C4-2B (cell line): ENCODE measurements at regions not wholly inside any gene's neighbourhood (a gene's known extent, or its start where the extent isn't known, plus 50 kb on each side); places are given as distances from the start of the nearest gene placed in this dataset.
A peak's percentile ranks its signal among the peaks of the same experiment; 100 is the strongest.
"Not testable (repeated sequence)": the region's sequence is repeated elsewhere in the genome, so short reads cannot be mapped to it uniquely, and the experiment has no call there.

ENCODE experiments used
- H3K27ac ChIP-seq: fragments of 450-650 bp; 2 replicates; pipeline ENCODE4 v1.5.1; 2017
- ZFX ChIP-seq: fragments of 450-650 bp; IDR thresholded peaks from 2 replicates; pipeline ENCODE4 v1.6.1; 2017
- TF ChIP-seq, protein P1 (sequence below): fragments of 450-650 bp; conservative IDR thresholded peaks from 2 replicates; pipeline ENCODE4 v1.5.1; 2017; ENCODE audit warnings: mild to moderate bottlenecking

DNA sequence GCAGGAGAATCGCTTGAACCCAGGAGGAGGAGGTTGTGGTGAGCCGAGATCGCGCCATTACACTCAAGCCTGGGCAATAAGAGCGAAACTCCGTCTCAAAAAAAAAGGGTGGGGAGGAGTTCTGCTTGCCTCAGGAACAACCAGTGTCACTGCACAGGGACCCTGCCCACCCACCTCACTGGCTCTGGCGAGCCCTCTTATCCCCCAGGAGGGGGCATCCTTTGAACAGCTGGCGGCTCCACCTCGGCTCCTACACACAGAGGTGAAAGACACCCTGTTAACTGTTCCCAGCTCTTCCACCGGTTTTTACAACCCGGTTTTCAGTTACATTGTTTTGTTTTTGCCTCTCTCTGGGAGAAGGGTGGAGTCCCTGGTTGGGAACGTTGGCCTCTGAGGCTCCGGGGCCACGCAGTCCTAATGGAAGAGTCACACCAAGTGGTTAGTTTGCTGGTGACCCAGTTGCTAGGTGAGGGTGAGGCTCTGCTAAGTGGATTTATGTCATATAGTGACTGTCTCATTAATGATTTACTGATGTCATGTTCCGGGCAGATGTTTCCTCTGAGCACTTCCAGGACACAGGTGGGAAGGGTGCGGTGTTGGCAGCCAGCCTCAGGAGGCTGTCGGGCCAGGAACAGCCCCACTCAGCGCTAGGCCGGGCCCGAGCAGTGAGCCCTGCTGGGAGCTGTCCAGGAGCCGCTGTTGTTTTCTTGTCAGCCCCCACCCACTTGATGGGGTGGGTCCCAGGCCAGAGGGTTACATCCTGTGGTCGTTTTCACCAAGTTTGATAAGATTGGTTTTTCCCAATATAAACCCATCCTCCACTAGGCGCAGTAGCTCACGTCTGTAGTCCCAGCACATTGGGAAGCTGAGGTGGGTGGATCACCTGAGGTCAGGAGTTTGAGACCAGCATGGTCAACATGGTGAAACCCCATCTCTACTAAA lies 4474.3 kb upstream of the OR11H1 start:
- not testable (repeated sequence) for H3K27ac ChIP-seq

DNA sequence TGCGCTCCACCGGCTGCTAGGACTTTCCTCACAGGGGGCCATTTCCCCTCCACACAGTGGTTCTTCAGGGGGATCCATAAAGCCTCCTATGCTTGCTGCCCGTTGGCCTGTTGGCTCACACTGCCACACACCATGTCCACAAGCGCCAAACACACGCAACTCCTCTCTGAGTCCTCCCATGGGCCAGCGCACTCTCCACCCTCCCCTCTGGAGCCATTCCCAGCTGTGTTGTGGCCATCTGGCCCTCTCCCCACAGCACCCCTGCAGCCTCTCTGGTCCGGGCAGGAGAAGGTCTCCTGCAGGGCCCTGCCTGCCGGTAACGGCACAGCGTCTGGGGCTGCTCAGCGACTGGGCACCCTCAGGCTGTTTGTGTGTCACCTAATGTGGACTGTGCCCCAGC lies 4473.3 kb upstream of the OR11H1 start:
- not testable (repeated sequence) for H3K27ac ChIP-seq

DNA sequence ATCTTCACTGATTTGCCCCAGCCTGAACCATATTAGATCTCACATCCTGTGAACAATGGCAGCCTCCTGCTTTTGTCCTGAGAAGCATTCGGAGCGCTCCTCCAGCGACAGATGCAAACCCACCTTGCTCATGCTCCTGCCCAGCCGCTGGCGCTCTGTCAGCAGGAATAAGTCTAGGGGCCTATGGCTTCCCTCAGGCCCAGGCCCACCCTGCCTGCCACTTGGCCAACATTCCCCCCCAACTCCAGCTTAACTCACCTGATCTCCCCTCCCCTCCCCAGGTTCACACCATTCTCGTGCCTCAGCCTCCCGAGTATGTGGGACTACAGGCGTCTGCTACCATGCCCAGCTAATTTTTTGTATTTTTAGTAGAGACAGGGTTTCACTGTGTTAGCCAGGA lies 4472.8 kb upstream of the OR11H1 start:
- H3K27ac ChIP-seq = not testable (repeated sequence)

- not testable (repeated sequence) for H3K27ac ChIP-seq
Measured at GRCh38 chr22:11057955-11058547, 4469.9 kb upstream of the OR11H1 start.

DNA sequence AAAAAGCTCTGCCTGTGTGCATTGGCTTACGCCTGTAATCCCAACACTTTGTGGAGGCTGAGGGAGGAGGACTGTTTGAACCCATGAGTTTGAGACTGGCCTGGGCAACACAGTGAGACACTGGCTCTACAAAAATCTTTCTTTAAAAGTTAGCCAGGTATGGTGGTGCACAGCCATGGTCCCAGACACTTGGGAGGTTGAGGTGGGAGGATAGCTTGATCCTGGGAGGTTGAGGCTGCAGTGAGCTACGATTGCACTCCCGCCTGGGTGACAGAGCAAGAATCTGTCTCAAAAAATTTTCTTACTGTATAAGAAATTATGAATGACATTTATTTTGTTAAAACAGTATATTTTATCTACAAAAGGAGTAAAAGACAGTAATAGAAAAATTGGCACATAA lies 4468.9 kb upstream of the OR11H1 start:
- not testable (repeated sequence) for H3K27ac ChIP-seq

- not testable (repeated sequence) for H3K27ac ChIP-seq
Measured at GRCh38 chr22:11060797-11061196, 4467.2 kb upstream of the OR11H1 start.

GRCh38 chr22:11062534-11062933 lies 4465.5 kb upstream of the OR11H1 start:
- H3K27ac ChIP-seq = not testable (repeated sequence)

GRCh38 chr22:11063022-11063685 lies 4464.8 kb upstream of the OR11H1 start:
- H3K27ac ChIP-seq = not testable (repeated sequence)

GRCh38 chr22:11065210-11065609 lies 4462.8 kb upstream of the OR11H1 start:
- H3K27ac ChIP-seq = not testable (repeated sequence)

- H3K27ac ChIP-seq = peak overlapping the region; percentile 37
Measured at GRCh38 chr22:11065876-11066457, 4462.0 kb upstream of the OR11H1 start.

GRCh38 chr22:11066458-11067285 lies 4461.3 kb upstream of the OR11H1 start:
- TF ChIP-seq, protein P1, sequence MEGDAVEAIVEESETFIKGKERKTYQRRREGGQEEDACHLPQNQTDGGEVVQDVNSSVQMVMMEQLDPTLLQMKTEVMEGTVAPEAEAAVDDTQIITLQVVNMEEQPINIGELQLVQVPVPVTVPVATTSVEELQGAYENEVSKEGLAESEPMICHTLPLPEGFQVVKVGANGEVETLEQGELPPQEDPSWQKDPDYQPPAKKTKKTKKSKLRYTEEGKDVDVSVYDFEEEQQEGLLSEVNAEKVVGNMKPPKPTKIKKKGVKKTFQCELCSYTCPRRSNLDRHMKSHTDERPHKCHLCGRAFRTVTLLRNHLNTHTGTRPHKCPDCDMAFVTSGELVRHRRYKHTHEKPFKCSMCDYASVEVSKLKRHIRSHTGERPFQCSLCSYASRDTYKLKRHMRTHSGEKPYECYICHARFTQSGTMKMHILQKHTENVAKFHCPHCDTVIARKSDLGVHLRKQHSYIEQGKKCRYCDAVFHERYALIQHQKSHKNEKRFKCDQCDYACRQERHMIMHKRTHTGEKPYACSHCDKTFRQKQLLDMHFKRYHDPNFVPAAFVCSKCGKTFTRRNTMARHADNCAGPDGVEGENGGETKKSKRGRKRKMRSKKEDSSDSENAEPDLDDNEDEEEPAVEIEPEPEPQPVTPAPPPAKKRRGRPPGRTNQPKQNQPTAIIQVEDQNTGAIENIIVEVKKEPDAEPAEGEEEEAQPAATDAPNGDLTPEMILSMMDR = no peak
- no peak for TF ChIP-seq ZFX
- H3K27ac ChIP-seq = peak overlapping the region; percentile 37

DNA sequence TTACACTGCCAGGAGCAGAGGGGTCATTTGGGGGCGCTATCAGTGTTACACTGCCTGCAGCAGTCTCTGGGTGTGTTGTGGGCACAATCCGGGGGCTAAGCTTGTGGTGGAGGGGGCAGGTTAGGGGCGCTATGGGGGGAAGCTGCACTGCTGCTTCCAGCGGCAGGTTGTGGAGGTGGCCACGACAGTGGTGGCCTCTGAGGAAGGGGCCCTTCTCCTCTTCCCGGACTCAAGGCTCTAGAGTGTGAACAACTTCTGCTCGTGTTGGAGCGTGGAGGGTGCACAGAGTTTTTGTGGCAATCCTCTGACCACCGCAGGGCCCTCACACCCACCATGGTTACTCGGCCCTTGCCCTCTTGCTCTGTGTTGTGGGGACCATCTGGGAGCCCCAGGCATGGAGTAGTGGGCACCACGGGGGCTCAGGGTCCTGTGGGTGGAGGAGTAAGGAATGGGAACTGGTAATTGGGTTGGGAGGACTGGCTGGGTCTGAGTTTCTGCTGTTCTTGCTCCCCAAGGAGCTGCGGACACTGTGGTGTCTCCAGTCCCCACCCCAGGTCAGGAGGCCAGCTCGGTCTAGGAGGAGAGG lies 4460.6 kb upstream of the OR11H1 start:
- H3K27ac ChIP-seq = not testable (repeated sequence)

- H3K27ac ChIP-seq = not testable (repeated sequence)
Measured at GRCh38 chr22:11067937-11068336, 4460.1 kb upstream of the OR11H1 start.

DNA sequence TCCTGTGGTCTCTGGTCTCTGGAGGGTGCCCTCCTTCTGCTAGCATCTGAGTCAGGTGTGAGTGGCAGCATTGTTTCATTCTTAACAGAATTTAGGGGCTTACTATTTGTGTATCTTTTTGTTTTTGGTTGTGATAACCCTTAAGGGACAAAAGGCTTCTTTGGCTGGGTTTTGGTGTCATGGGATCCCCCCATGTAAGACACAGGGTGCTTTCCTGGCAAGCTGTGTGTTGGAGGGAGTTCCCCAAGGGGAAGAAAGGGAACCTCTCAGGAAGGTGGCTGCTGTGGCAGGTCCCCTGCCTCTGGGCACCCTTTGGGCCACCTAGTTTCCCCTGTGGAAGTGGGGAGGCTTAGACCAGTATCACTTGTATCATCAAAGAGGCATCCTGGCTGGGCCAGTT lies 4459.6 kb upstream of the OR11H1 start:
- not testable (repeated sequence) for H3K27ac ChIP-seq
